Neural crest cell (in vitro differentiated cells): ENCODE measurements at regions not wholly inside any gene's neighbourhood (a gene's known extent, or its start where the extent isn't known, plus 50 kb on each side); places are given as distances from the start of the nearest gene placed in this dataset.

ENCODE experiments used
- DNase-seq: peaks from one replicate; pipeline ENCODE4 v3.0.0; 2021; ENCODE audit warnings: low read depth, mixed read lengths, low spot score
- H3K27ac Mint-ChIP-seq: one replicate; pipeline ENCODE4 v1.8.0; 2021; ENCODE audit warnings: mild to moderate bottlenecking, mixed read lengths; ENCODE audit not compliant: unreplicated experiment
- H3K27me3 Mint-ChIP-seq: 2 replicates; pipeline ENCODE4 v1.8.0; 2021; ENCODE audit warnings: low read depth, mild to moderate bottlenecking, mixed read lengths
- H3K36me3 Mint-ChIP-seq: 2 replicates; pipeline ENCODE4 v1.8.0; 2021; ENCODE audit warnings: low read depth, mild to moderate bottlenecking, mixed read lengths
- H3K4me1 Mint-ChIP-seq: 2 replicates; pipeline ENCODE4 v1.8.0; 2021; ENCODE audit warnings: mixed read lengths
- H3K4me3 Mint-ChIP-seq: one replicate; pipeline ENCODE4 v1.8.0; 2021; ENCODE audit warnings: mild to moderate bottlenecking, mixed read lengths
- H3K9me3 Mint-ChIP-seq: 2 replicates; pipeline ENCODE4 v1.8.0; 2021; ENCODE audit warnings: mixed read lengths
- CTCF ChIP-seq: fragments of 200-600 bp; sonication (generic); conservative IDR thresholded peaks from 2 replicates; pipeline ENCODE4 v1.5.0; 2021; ENCODE audit warnings: antibody characterized with exemption, mild to moderate bottlenecking

DNA sequence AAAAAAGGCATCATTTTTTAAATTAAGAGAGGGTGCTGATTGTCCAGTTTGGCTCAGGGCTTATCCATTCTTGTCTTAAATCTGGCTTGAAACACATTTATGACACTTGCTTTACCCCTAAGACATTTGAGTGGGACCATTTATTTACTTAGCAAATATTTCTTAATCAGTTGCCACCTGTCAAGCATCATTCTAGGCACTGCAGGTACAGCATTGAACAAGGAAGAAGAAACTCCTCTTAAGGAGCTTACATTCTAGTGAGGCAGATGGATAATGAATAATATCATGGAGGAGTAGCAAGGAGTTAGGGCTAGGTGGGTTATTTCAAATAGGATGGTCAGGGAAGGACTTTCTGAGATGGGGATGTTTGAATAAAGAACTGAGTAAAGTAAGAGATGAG, 189.8 kb downstream of the UTRN start:
- Mint-ChIP-seq H3K27me3 (no peaks in the 10 kb centered on the region), H3K4me3 (no peak overlapping the region), H3K9me3 (no peaks in the 10 kb centered on the region), H3K4me1 (no peaks in the 10 kb centered on the region), H3K27ac (peak overlapping the region; percentile 54), H3K36me3 (peaks cover 18% of the 10 kb centered on the region)
- no peak for DNase-seq
- no peak for TF ChIP-seq CTCF

GRCh38 chr6:144475411-144475810, 190.3 kb downstream of the UTRN start:
- H3K27ac Mint-ChIP-seq, result peak overlapping the region; percentile 54
- H3K9me3 Mint-ChIP-seq, result no peaks in the 10 kb centered on the region
- no peak overlapping the region for H3K4me3 Mint-ChIP-seq
- no peak for DNase-seq
- TF ChIP-seq CTCF, result no peak
- H3K27me3 Mint-ChIP-seq, result no peaks in the 10 kb centered on the region
- H3K36me3 Mint-ChIP-seq, result peaks cover 19% of the 10 kb centered on the region
- no peaks in the 10 kb centered on the region for H3K4me1 Mint-ChIP-seq

DNA sequence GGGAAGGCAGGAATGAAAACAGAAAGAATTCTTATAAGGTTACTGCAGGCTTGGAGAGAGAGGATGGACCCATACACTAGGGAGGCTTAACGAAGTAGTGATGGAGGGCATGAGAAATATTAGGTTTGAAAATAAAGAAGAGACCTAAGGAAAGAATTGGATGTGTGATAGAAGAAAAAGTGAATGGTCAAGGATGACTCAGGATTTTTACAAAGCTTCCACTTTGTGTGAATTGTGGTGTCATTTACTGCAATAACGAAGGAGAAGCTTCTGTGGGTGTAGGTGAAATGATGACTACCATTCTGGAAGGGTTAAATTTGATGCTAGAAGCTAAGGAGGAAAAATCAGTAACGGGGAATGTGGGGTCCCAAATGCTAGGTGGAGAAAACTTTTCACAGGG, 191.2 kb downstream of the UTRN start:
- TF ChIP-seq CTCF, result no peak
- no peak for DNase-seq
- no peak overlapping the region for H3K27ac Mint-ChIP-seq
- no peaks in the 10 kb centered on the region for H3K27me3 Mint-ChIP-seq
- H3K4me3 Mint-ChIP-seq, result no peak overlapping the region
- peaks cover 18% of the 10 kb centered on the region for H3K36me3 Mint-ChIP-seq
- H3K9me3 Mint-ChIP-seq, result no peaks in the 10 kb centered on the region
- no peaks in the 10 kb centered on the region for H3K4me1 Mint-ChIP-seq

- Mint-ChIP-seq H3K4me3 (no peak overlapping the region), H3K9me3 (no peaks in the 10 kb centered on the region), H3K36me3 (peaks cover 10% of the 10 kb centered on the region), H3K27me3 (no peaks in the 10 kb centered on the region), H3K4me1 (no peaks in the 10 kb centered on the region), H3K27ac (peak overlapping the region; percentile 86)
- TF ChIP-seq CTCF, result no peak
- DNase-seq, result no peak
These were observed 192.3 kb downstream of the UTRN start for GRCh38 chr6:144477396-144477795.

DNA sequence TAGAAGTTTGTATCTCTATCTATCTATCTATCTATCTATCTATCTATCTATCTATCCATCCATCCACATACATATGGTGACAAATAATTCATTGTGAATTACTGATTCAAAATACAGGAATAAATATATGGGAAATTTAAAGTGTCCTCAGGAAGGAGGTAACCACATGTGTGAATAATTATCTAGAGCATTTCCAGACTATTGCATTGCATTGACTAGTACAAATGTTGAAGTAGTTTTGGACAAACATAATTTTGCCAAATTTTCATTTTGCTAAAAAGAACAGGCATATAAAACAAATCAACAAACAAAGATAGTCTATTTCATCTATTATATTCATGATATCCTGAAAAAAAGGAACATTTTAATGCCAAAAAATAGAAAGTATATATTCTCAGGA, 192.7 kb downstream of the UTRN start:
- Mint-ChIP-seq H3K36me3 (peaks cover 10% of the 10 kb centered on the region), H3K4me3 (no peak overlapping the region), H3K27ac (no peak overlapping the region), H3K27me3 (no peaks in the 10 kb centered on the region), H3K4me1 (no peaks in the 10 kb centered on the region), H3K9me3 (no peaks in the 10 kb centered on the region)
- no peak for DNase-seq
- no peak for TF ChIP-seq CTCF

- Mint-ChIP-seq H3K9me3 (no peaks in the 10 kb centered on the region), H3K27me3 (no peaks in the 10 kb centered on the region), H3K36me3 (peaks cover 10% of the 10 kb centered on the region), H3K27ac (no peak overlapping the region), H3K4me1 (no peaks in the 10 kb centered on the region), H3K4me3 (no peak overlapping the region)
- TF ChIP-seq CTCF, result no peak
- no peak for DNase-seq
These were observed 193.3 kb downstream of the UTRN start for GRCh38 chr6:144478483-144478882.
